ENCODE measurements at regions not wholly inside any gene's neighbourhood (a gene's known extent, or its start where the extent isn't known, plus 50 kb on each side); places are given as distances from the start of the nearest gene placed in this dataset.

DNA sequence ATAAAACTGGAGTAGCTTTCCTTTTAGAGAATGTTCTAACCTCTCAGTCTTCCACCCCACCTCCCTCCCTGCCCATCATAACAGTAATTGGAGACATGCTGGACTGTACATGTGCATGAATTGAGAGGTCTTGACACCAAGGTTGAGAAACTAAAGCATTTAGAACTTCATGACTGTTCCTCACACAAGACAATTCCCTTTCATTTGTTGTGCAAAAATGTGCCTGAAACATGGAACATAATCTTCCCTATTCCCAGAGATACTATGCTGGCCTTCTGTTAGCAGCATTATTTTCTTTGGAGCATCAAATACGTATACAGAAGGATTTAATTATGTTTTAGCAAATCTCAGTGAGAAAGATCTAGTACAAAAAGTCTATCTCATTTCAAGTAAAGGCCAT is 97.5 kb upstream of the KCNE2 start:
- WGBS = 70% methylated on average over 1 of the region's 1 CpG
- Histone ChIP-seq H3K4me1 (peaks cover 11% of the 10 kb centered on the region), H3K27ac (no peak overlapping the region), H3K27me3 (no peaks in the 10 kb centered on the region), H3K4me3 (no peak overlapping the region), H3K9me3 (no peaks in the 10 kb centered on the region), H3K36me3 (no peaks in the 10 kb centered on the region)
- no peak for DNase-seq (ENCODE audit: low spot score in 2 of 2)
- TF ChIP-seq POLR2AphosphoS5 (IDR thresholded peaks at IDR 0.05) (no peak), POLR2A (IDR thresholded peaks at IDR 0.05) (no peak), EP300 (IDR thresholded peaks at IDR 0.05) (no peak)
- TF ChIP-seq, protein P1, sequence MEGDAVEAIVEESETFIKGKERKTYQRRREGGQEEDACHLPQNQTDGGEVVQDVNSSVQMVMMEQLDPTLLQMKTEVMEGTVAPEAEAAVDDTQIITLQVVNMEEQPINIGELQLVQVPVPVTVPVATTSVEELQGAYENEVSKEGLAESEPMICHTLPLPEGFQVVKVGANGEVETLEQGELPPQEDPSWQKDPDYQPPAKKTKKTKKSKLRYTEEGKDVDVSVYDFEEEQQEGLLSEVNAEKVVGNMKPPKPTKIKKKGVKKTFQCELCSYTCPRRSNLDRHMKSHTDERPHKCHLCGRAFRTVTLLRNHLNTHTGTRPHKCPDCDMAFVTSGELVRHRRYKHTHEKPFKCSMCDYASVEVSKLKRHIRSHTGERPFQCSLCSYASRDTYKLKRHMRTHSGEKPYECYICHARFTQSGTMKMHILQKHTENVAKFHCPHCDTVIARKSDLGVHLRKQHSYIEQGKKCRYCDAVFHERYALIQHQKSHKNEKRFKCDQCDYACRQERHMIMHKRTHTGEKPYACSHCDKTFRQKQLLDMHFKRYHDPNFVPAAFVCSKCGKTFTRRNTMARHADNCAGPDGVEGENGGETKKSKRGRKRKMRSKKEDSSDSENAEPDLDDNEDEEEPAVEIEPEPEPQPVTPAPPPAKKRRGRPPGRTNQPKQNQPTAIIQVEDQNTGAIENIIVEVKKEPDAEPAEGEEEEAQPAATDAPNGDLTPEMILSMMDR (IDR thresholded peaks at IDR 0.05) = no peak

DNA sequence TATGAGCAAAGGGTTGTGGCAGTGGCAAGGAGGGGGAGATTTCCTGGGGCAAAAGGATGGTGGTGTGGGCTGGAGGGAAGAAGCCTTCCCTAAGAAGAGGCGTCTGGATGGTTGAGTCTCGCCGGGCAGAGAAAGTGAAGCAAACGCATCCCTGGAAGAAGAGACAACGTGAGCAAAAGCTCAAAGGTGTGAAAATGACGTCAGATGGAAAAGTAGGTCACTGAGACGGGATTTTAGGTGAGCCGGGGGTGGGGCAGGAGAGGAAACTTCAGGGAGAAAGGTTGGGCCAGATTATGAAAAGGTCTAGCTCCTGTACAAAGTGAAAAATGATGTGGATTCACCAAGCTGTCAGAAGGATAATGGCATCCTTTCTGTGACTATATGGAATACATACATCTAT is 95.3 kb upstream of the KCNE2 start:
- TF ChIP-seq POLR2A (IDR thresholded peaks at IDR 0.05) = no peak
- TF ChIP-seq, protein P1 (IDR thresholded peaks at IDR 0.05) = no peak
- no peak for TF ChIP-seq EP300 (IDR thresholded peaks at IDR 0.05)
- no peak for TF ChIP-seq POLR2AphosphoS5 (IDR thresholded peaks at IDR 0.05)
- Histone ChIP-seq H3K27me3 (no peaks in the 10 kb centered on the region), H3K4me3 (no peak overlapping the region), H3K4me1 (no peaks in the 10 kb centered on the region), H3K9me3 (no peaks in the 10 kb centered on the region), H3K36me3 (no peaks in the 10 kb centered on the region), H3K27ac (no peak overlapping the region)
- WGBS = 85% methylated on average over 8 of the region's 8 CpGs
- no peak for DNase-seq (ENCODE audit: low spot score in 2 of 2)

DNA sequence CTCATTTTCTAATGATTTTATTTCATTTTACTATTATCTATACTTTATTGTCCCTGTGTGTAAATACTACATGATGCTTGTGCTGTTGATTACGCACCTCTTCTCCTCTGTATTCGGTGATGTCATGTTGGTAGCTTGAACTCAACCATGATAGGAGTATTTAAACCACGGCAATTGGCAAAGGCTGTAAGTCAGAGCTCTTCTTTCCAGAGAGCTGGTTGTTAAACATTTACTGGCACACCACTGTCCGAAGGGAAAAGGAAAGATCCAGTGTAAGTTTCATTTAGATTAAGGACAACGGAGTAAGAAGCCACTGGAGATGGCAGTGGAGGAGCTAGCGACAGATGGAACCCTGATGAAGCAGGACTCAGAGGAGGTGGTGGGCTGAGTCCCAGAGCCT is 93.4 kb upstream of the KCNE2 start:
- no peak for DNase-seq (ENCODE audit: low spot score in 2 of 2)
- H3K4me1 ChIP-seq = no peaks in the 10 kb centered on the region
- H3K27me3 ChIP-seq = no peaks in the 10 kb centered on the region
- no peaks in the 10 kb centered on the region for H3K9me3 ChIP-seq
- H3K27ac ChIP-seq = no peak overlapping the region
- TF ChIP-seq, protein P1 (IDR thresholded peaks at IDR 0.05) = no peak
- TF ChIP-seq POLR2A (IDR thresholded peaks at IDR 0.05) (no peak), EP300 (IDR thresholded peaks at IDR 0.05) (no peak), POLR2AphosphoS5 (IDR thresholded peaks at IDR 0.05) (no peak)
- H3K4me3 ChIP-seq = no peak overlapping the region
- H3K36me3 ChIP-seq = no peaks in the 10 kb centered on the region
- 94% methylated on average over 6 of the region's 6 CpGs for WGBS

DNA sequence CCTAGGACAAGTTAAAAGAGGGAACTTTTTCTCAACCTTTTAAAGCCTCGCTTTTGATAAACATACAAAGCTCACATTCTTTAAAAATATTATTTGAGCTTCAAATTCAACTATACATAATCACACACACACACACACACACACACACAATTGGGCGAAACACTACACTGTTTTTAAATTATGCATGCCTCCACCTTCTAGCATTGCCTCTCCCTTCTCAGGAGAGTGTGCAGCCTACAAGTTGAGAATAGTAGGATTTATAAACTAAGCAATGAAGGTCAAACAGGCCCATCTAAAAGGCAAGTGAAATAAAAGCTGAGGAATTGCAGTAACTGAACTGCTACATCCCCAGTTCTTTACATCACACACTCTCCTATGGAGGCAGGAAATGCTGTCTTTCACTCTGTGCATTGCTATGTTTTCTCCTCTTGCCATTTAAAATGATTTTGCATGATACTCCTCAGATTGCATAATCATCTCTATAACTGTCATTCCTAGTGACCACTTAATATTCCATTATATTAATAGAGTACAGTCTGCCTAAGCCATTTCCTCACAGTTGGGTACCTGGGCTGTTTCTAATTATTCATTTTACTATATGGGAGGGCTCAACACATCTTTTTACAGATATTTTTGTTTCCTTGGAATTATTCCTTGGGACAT is 92.5 kb upstream of the KCNE2 start:
- no peak for DNase-seq (ENCODE audit: low spot score in 2 of 2)
- TF ChIP-seq EP300 (IDR thresholded peaks at IDR 0.05) (no peak), POLR2A (IDR thresholded peaks at IDR 0.05) (no peak)
- Histone ChIP-seq H3K4me3 (no peak overlapping the region), H3K36me3 (no peaks in the 10 kb centered on the region), H3K27me3 (no peaks in the 10 kb centered on the region), H3K4me1 (no peaks in the 10 kb centered on the region), H3K27ac (no peak overlapping the region), H3K9me3 (no peaks in the 10 kb centered on the region)
- WGBS = 95% methylated on average over 2 of the region's 2 CpGs

DNA sequence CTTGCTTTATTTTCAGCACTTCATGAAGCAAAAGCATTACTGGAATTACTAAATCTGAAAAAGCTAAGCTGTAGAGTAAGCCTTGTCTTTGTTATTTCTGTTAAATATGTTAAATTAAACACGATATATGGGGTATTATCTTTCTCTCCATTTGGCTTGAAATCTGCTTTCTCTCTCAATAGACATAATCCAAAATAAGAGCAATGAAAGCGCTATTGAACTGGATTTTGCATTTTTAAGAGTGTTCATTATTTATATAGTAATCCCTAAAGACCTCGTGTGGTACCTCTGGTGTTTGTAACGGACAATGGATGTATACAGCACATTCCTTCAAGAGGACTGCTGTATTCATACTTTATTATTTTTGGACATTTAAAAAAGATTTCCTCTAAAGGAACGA is 91.5 kb upstream of the KCNE2 start:
- Histone ChIP-seq H3K27ac (no peak overlapping the region), H3K9me3 (no peaks in the 10 kb centered on the region), H3K27me3 (no peaks in the 10 kb centered on the region), H3K36me3 (no peaks in the 10 kb centered on the region), H3K4me3 (no peak overlapping the region), H3K4me1 (no peaks in the 10 kb centered on the region)
- 89% methylated on average over 5 of the region's 5 CpGs for WGBS
- DNase-seq (ENCODE audit: low spot score in 2 of 2) = no peak
- TF ChIP-seq EP300 (IDR thresholded peaks at IDR 0.05) = no peak
- TF ChIP-seq, protein P1 (IDR thresholded peaks at IDR 0.05) = no peak
- TF ChIP-seq POLR2AphosphoS5 (IDR thresholded peaks at IDR 0.05) = no peak
- TF ChIP-seq POLR2A (IDR thresholded peaks at IDR 0.05) = no peak

DNA sequence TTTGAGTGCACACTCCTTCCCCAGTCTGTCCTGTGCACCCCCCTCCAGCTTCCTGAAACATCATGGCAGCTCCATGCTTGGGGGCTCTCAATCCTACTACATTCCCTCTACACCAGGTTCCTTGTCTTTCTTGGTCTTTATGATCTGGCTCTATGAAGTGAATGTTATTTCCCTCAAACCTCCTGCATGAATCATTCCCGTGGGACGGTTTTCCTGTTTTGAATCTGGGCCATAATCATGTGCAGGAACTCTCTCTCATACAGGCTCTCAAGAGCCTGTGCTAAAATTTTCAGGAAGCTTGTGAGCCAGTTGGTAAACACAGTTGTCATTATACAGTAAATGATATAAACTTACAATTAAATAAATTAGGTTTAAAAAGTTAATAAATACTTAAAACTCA is 89.8 kb upstream of the KCNE2 start:
- no peaks in the 10 kb centered on the region for H3K4me1 ChIP-seq
- H3K4me3 ChIP-seq = no peak overlapping the region
- WGBS = 41% methylated on average over 2 of the region's 2 CpGs
- H3K36me3 ChIP-seq = no peaks in the 10 kb centered on the region
- no peak for DNase-seq (ENCODE audit: low spot score in 2 of 2)
- H3K27ac ChIP-seq = no peak overlapping the region
- no peaks in the 10 kb centered on the region for H3K27me3 ChIP-seq
- no peak for TF ChIP-seq EP300 (IDR thresholded peaks at IDR 0.05)
- TF ChIP-seq, protein P1 (IDR thresholded peaks at IDR 0.05) = no peak
- TF ChIP-seq POLR2AphosphoS5 (IDR thresholded peaks at IDR 0.05) = no peak
- no peak for TF ChIP-seq POLR2A (IDR thresholded peaks at IDR 0.05)
- H3K9me3 ChIP-seq = no peaks in the 10 kb centered on the region
